ENCODE measurements at regions not wholly inside any gene's neighbourhood (a gene's known extent, or its start where the extent isn't known, plus 50 kb on each side); places are given as distances from the start of the nearest gene placed in this dataset.

DNA sequence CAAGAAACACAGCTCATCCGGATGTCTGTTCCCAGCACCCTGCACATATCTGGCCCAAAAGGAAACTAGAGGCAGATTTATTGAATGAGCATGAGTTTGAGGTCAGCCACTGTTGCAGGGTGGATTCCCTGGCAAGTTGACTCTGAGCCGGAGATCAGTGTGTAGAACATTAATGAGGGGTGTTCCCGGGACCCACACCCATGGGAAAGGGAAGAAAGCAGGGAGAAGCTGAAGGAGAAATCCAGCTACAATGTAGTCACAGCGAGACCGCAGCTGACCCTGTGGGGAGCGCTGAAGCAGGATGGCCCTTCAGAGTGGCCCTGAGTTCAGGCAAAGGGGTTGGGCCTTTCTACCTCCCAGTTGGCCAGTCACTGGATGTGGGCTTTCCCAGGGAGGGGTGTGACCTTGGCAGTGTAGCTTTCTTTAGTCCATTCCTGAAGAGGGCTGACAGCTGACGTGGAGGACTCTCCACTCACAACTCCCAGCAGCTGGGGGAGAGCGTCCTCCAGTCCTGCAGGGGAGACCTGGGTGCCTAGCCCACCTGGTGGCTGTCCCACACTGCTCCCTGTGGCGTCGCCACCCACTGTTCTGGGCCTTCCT, 324.2 kb upstream of the ZMIZ1 start:
- intact Hi-C loops (cut with micrococcal nuclease): no loop called here
- Histone ChIP-seq H3K4me3 (ENCODE audit: low read length) (no peak overlapping the region), H3K9me3 (ENCODE audit: low read length) (no peaks in the 10 kb centered on the region), H3K9me2 (replicated peaks; ENCODE audit: low read length) (no peaks in the 10 kb centered on the region), H3F3A (ENCODE audit: low read length, unreplicated experiment) (no peaks in the 10 kb centered on the region), H2AFZ (ENCODE audit: low read length) (no peak overlapping the region), H3K79me2 (ENCODE audit: low read length) (no peaks in the 10 kb centered on the region), H3K9ac (ENCODE audit: low read length) (no peak overlapping the region), H3K36me3 (ENCODE audit: low read depth, low read length) (no peaks in the 10 kb centered on the region), H3K27ac (ENCODE audit: low read length) (no peak overlapping the region), H3K4me1 (ENCODE audit: insufficient read depth, low read length) (no peaks in the 10 kb centered on the region), H3K27me3 (ENCODE audit: low read length) (peaks cover 22% of the 10 kb centered on the region), H3K4me2 (ENCODE audit: low read length) (no peak overlapping the region), H4K20me1 (ENCODE audit: low read length) (no peaks in the 10 kb centered on the region)
- DNase-seq: no peak
- BruUV-seq (replicated peaks): no TSS peak
- TF ChIP-seq CTCF (conservative IDR thresholded peaks at IDR 0.05; ENCODE audit: low read depth, low read length) (no peak), EZH2 (IDR thresholded peaks at IDR 0.05; ENCODE audit: low read length, unreplicated experiment) (no peak), EZH2phosphoT487 (IDR thresholded peaks at IDR 0.05; ENCODE audit: borderline replicate concordance, low read length) (no peak)
- ATAC-seq: peak; percentile 16
- POLR2A ChIA-PET (ENCODE audit: unreplicated experiment): no interaction called here
- CTCF ChIA-PET: interaction anchor here (0.6 kb wide), 2 partner anchors 445 to 451 kb away, joined by 3 read pairs; no protein-coding TSS in a partner anchor

DNA sequence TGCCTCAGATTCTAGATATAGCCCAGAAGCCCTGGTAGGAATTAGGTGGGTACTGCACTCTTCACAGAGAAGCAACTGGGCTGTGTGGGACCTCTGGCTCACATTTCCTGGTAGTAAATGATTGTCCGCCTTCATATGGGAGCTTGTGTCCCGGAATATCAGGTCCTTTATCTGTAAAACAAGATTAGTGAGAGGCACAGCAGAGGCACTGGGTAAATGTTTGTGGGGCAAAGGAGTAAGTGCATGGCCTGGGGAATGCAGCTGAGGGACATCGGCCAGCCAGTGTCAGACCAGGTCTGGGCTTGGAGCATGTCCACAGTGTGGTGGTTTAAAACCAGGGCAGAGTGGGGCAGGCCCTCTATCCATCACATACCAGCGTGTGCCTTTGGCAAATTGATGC, 323.3 kb upstream of the ZMIZ1 start:
- H3F3A ChIP-seq (ENCODE audit: low read length, unreplicated experiment): no peaks in the 10 kb centered on the region
- no peak overlapping the region for H3K4me2 ChIP-seq (ENCODE audit: low read length)
- H4K20me1 ChIP-seq (ENCODE audit: low read length): no peaks in the 10 kb centered on the region
- H2AFZ ChIP-seq (ENCODE audit: low read length): no peak overlapping the region
- H3K79me2 ChIP-seq (ENCODE audit: low read length): no peaks in the 10 kb centered on the region
- DNase-seq: no peak
- H3K27ac ChIP-seq (ENCODE audit: low read length): no peak overlapping the region
- H3K27me3 ChIP-seq (ENCODE audit: low read length): peaks cover 13% of the 10 kb centered on the region
- TF ChIP-seq CTCF (conservative IDR thresholded peaks at IDR 0.05; ENCODE audit: low read depth, low read length): no peak
- no peak for TF ChIP-seq EZH2 (IDR thresholded peaks at IDR 0.05; ENCODE audit: low read length, unreplicated experiment)
- no peak for TF ChIP-seq EZH2phosphoT487 (IDR thresholded peaks at IDR 0.05; ENCODE audit: borderline replicate concordance, low read length)
- ChIA-PET POLR2A (ENCODE audit: unreplicated experiment) (no interaction called here), CTCF (no interaction called here)
- H3K4me3 ChIP-seq (ENCODE audit: low read length): no peak overlapping the region
- H3K9me3 ChIP-seq (ENCODE audit: low read length): no peaks in the 10 kb centered on the region
- no peaks in the 10 kb centered on the region for H3K9me2 ChIP-seq (replicated peaks; ENCODE audit: low read length)
- no peaks in the 10 kb centered on the region for H3K36me3 ChIP-seq (ENCODE audit: low read depth, low read length)
- BruUV-seq (replicated peaks): no TSS peak
- intact Hi-C loops (cut with micrococcal nuclease): no loop called here
- H3K9ac ChIP-seq (ENCODE audit: low read length): no peak overlapping the region
- no peaks in the 10 kb centered on the region for H3K4me1 ChIP-seq (ENCODE audit: insufficient read depth, low read length)
- ATAC-seq: peak; percentile 11

DNA sequence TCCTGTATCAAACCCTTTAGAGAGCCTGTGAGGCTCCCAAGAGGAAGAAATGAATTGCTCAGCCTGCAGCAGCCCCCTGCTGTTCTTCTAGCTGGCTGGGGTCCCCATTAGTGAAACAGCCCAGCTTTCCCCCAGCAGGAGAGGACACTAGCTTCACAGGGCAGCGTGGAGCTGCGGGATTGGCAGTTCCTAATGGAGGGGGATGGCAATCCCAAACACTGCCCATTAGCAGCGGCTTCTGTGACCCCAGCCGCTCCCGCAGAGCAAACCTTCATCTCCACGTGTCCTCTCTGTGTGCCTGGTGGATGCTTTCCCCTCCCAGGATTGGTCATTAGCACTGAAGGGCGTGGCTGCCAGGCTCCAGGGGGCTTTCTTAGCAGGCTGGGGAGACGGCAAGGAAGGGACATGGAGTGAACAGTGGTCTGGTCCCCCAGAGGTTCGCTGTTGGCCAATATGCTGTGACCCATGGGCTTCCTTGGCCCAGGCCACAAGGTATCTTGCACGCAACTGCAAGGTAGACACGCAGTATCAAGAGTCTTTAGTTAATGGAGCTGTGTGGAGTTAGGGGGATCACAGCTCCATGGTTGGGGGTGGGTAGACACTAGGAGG, 322.5 kb upstream of the ZMIZ1 start:
- Histone ChIP-seq H3K36me3 (ENCODE audit: low read depth, low read length) (no peaks in the 10 kb centered on the region), H3K9me3 (ENCODE audit: low read length) (no peaks in the 10 kb centered on the region), H2AFZ (ENCODE audit: low read length) (no peak overlapping the region), H3K4me3 (ENCODE audit: low read length) (no peak overlapping the region), H3K27ac (ENCODE audit: low read length) (no peak overlapping the region), H3K9me2 (replicated peaks; ENCODE audit: low read length) (no peaks in the 10 kb centered on the region), H3K4me1 (ENCODE audit: insufficient read depth, low read length) (no peaks in the 10 kb centered on the region), H3F3A (ENCODE audit: low read length, unreplicated experiment) (no peaks in the 10 kb centered on the region), H3K27me3 (ENCODE audit: low read length) (peaks cover 8% of the 10 kb centered on the region), H3K79me2 (ENCODE audit: low read length) (no peaks in the 10 kb centered on the region), H4K20me1 (ENCODE audit: low read length) (no peaks in the 10 kb centered on the region), H3K9ac (ENCODE audit: low read length) (no peak overlapping the region), H3K4me2 (ENCODE audit: low read length) (no peak overlapping the region)
- TF ChIP-seq CTCF (conservative IDR thresholded peaks at IDR 0.05; ENCODE audit: low read depth, low read length): no peak
- TF ChIP-seq EZH2 (IDR thresholded peaks at IDR 0.05; ENCODE audit: low read length, unreplicated experiment): no peak
- TF ChIP-seq EZH2phosphoT487 (IDR thresholded peaks at IDR 0.05; ENCODE audit: borderline replicate concordance, low read length): no peak
- intact Hi-C loops (cut with micrococcal nuclease): no loop called here
- no peak for DNase-seq
- ChIA-PET CTCF (no interaction called here), POLR2A (ENCODE audit: unreplicated experiment) (no interaction called here)
- no peak for ATAC-seq
- no TSS peak for BruUV-seq (replicated peaks)

Data from PC-3 (cell line).